ENCODE measurements at regions not wholly inside any gene's neighbourhood (a gene's known extent, or its start where the extent isn't known, plus 50 kb on each side); places are given as distances from the start of the nearest gene placed in this dataset.

DNA sequence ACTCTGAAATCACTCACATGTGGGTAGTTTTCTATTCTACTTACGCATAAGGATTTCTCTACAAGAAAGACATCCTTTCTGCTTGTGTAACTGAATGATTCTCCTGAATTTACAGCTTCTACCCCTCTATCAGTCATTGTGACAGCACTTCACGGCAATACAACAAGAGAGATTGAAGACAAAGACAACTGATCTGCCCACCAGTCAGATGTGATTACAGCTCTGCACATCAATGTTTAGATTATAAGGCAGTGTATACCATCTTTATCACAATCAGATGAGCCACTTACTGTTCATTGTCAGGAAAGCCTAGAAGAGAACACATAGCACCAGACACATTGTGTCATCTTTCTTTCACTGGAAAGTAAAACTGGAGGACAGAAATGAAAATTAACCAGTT is 324.4 kb downstream of the CENPC start:
- Histone ChIP-seq H3K36me3 (ENCODE audit: insufficient read depth, low read length) (no peaks in the 10 kb centered on the region), H3K4me3 (ENCODE audit: low read length, poor library complexity, severe bottlenecking) (no peak overlapping the region), H3K4me2 (ENCODE audit: low read depth, low read length, poor library complexity, severe bottlenecking) (no peak overlapping the region), H3K4me1 (ENCODE audit: insufficient read depth, low read length, poor library complexity, severe bottlenecking) (no peaks in the 10 kb centered on the region), H2AFZ (ENCODE audit: low read length) (no peak overlapping the region), H3K9me2 (replicated peaks; ENCODE audit: low read depth, low read length) (no peaks in the 10 kb centered on the region), H3K27me3 (ENCODE audit: insufficient read depth, low read length, poor library complexity, severe bottlenecking) (no peaks in the 10 kb centered on the region), H4K20me1 (ENCODE audit: insufficient read depth, low read length, poor library complexity, severe bottlenecking) (no peaks in the 10 kb centered on the region), H3K9ac (ENCODE audit: low read depth, low read length, poor library complexity, severe bottlenecking) (no peak overlapping the region), H3F3A (ENCODE audit: low read depth) (no peaks in the 10 kb centered on the region), H3K9me3 (ENCODE audit: insufficient read depth, low read depth, low read length) (no peaks in the 10 kb centered on the region), H3K79me2 (ENCODE audit: insufficient read depth, low read length) (no peaks in the 10 kb centered on the region)
- TF ChIP-seq EZH2phosphoT487 (IDR thresholded peaks at IDR 0.05; ENCODE audit: borderline replicate concordance), result no peak
- no peak for TF ChIP-seq CTCF (conservative IDR thresholded peaks at IDR 0.05; ENCODE audit: low read length)

GRCh38 chr4:67218883-67219282 is 326.4 kb downstream of the CENPC start:
- no peaks in the 10 kb centered on the region for H3K9me3 ChIP-seq (ENCODE audit: insufficient read depth, low read depth, low read length)
- no peaks in the 10 kb centered on the region for H3K36me3 ChIP-seq (ENCODE audit: insufficient read depth, low read length)
- H3K79me2 ChIP-seq (ENCODE audit: insufficient read depth, low read length), result no peaks in the 10 kb centered on the region
- H2AFZ ChIP-seq (ENCODE audit: low read length), result no peak overlapping the region
- no peaks in the 10 kb centered on the region for H3K9me2 ChIP-seq (replicated peaks; ENCODE audit: low read depth, low read length)
- H3K4me3 ChIP-seq (ENCODE audit: low read length, poor library complexity, severe bottlenecking), result no peak overlapping the region
- no peak for TF ChIP-seq EZH2phosphoT487 (IDR thresholded peaks at IDR 0.05; ENCODE audit: borderline replicate concordance)
- no peak for TF ChIP-seq CTCF (conservative IDR thresholded peaks at IDR 0.05; ENCODE audit: low read length)
- H3F3A ChIP-seq (ENCODE audit: low read depth), result no peaks in the 10 kb centered on the region
- H3K4me2 ChIP-seq (ENCODE audit: low read depth, low read length, poor library complexity, severe bottlenecking), result no peak overlapping the region
- no peak overlapping the region for H3K9ac ChIP-seq (ENCODE audit: low read depth, low read length, poor library complexity, severe bottlenecking)
- H4K20me1 ChIP-seq (ENCODE audit: insufficient read depth, low read length, poor library complexity, severe bottlenecking), result no peaks in the 10 kb centered on the region
- H3K27me3 ChIP-seq (ENCODE audit: insufficient read depth, low read length, poor library complexity, severe bottlenecking), result no peaks in the 10 kb centered on the region
- H3K4me1 ChIP-seq (ENCODE audit: insufficient read depth, low read length, poor library complexity, severe bottlenecking), result no peaks in the 10 kb centered on the region

- Histone ChIP-seq H3K4me3 (ENCODE audit: low read length, poor library complexity, severe bottlenecking) (no peak overlapping the region), H3K4me2 (ENCODE audit: low read depth, low read length, poor library complexity, severe bottlenecking) (no peak overlapping the region), H3K9ac (ENCODE audit: low read depth, low read length, poor library complexity, severe bottlenecking) (no peak overlapping the region), H4K20me1 (ENCODE audit: insufficient read depth, low read length, poor library complexity, severe bottlenecking) (no peaks in the 10 kb centered on the region), H3K9me3 (ENCODE audit: insufficient read depth, low read depth, low read length) (no peaks in the 10 kb centered on the region), H3F3A (ENCODE audit: low read depth) (no peaks in the 10 kb centered on the region), H3K79me2 (ENCODE audit: insufficient read depth, low read length) (no peaks in the 10 kb centered on the region), H3K9me2 (replicated peaks; ENCODE audit: low read depth, low read length) (no peaks in the 10 kb centered on the region), H3K4me1 (ENCODE audit: insufficient read depth, low read length, poor library complexity, severe bottlenecking) (no peaks in the 10 kb centered on the region), H3K36me3 (ENCODE audit: insufficient read depth, low read length) (no peaks in the 10 kb centered on the region), H3K27me3 (ENCODE audit: insufficient read depth, low read length, poor library complexity, severe bottlenecking) (no peaks in the 10 kb centered on the region), H2AFZ (ENCODE audit: low read length) (no peak overlapping the region)
- no peak for TF ChIP-seq EZH2phosphoT487 (IDR thresholded peaks at IDR 0.05; ENCODE audit: borderline replicate concordance)
- TF ChIP-seq CTCF (conservative IDR thresholded peaks at IDR 0.05; ENCODE audit: low read length), result no peak
Measured at GRCh38 chr4:67207941-67208441, 337.3 kb downstream of the CENPC start.
